ENCODE measurements at regions not wholly inside any gene's neighbourhood (a gene's known extent, or its start where the extent isn't known, plus 50 kb on each side); places are given as distances from the start of the nearest gene placed in this dataset.

DNA sequence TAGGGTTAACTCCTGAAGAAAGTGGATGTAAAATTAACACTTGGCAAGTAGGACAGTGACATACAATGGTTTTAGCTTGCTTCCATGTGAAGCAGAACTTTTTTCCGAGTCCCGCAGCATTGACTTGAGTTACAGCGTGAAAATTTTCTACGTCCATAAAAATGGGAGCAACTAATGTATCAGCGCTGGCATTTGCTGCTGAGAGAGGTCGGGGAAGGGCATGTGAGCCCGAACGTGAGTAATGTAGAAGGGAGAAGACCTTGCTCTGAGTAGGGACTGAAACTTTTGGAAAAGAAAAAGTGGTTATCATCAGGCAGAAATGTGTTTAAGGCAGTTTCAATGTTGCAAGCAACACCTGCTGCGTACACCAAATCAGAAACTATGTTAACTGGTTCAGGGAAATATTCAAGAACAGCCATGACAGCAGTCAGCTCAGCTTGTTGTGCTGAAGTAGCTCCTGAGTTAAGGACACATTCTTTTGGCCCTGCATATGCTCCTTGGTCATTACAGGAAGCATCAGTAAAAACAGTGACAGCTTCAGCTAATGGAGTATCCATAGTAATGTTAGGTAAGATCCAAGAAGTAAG lies 70.9 kb upstream of the ARL4D start:
- FAIRE-seq (no peak), DNase-seq (ENCODE audit: low read depth in 1 of 2, low spot score in 2 of 2) (no peak)
- POLR2A ChIA-PET (ENCODE audit: partially characterized antibody), result interaction anchor here (0.6 to 2.7 kb wide), 7 partner anchors 9 to 464 kb away, joined by 3 to 16 read pairs (median 5); no protein-coding TSS in a partner anchor
- Histone ChIP-seq H3K23ac (ENCODE audit: insufficient read length) (no peak overlapping the region), H3K9me3 (ENCODE audit: insufficient read depth in 2 of 2, low read depth in 1 of 2, low read length in 1 of 2) (no peaks in the 10 kb centered on the region), H3K4me3 (ENCODE audit: extremely low read depth in 1 of 4, insufficient read depth in 2 of 4, low read depth in 3 of 4, low read length in 4 of 4) (no peak overlapping the region), H4K20me1 (replicated peaks in 1 of 2; ENCODE audit: control insufficient read depth in 1 of 2, insufficient read depth in 2 of 2, low read length in 2 of 2) (no peaks in the 10 kb centered on the region), H4K91ac (replicated peaks; ENCODE audit: insufficient read length, low read length) (no peak overlapping the region), H2BK5ac (ENCODE audit: low read depth, low read length) (no peak overlapping the region), H3K27ac (ENCODE audit: low read depth, low read length) (no peak overlapping the region), H3K14ac (ENCODE audit: insufficient read length) (no peak overlapping the region), H3K9ac (replicated peaks in 1 of 4; ENCODE audit: extremely low read depth in 1 of 4, low read depth in 3 of 4, low read length in 3 of 4) (no peak overlapping the region; a peak in 1 of 7 replicates), H3K23me2 (ENCODE audit: low read depth, low read length) (no peaks in the 10 kb centered on the region), H3K4me1 (replicated peaks in 1 of 4; ENCODE audit: control insufficient read depth in 3 of 4, insufficient read depth in 4 of 4, low read length in 3 of 4) (peaks cover 0 to 3% (median 0%) of the 10 kb centered on the region in 4 experiments; a peak in 1 of 7 replicates), H2BK15ac (ENCODE audit: low read length) (no peak overlapping the region), H3K79me2 (ENCODE audit: control insufficient read depth in 1 of 2, insufficient read depth in 2 of 2, low read length in 2 of 2) (no peaks in the 10 kb centered on the region), H3K18ac (ENCODE audit: extremely low read depth, low read length) (no peak overlapping the region), H3K79me1 (ENCODE audit: low read depth, low read length) (no peaks in the 10 kb centered on the region), H3K4me2 (ENCODE audit: insufficient read depth in 1 of 2, low read depth in 2 of 2, low read length in 2 of 2) (no peak overlapping the region), H2BK20ac (ENCODE audit: low read length) (no peak overlapping the region), H3K56ac (replicated peaks; ENCODE audit: insufficient read length, low read depth, low read length) (no peak overlapping the region), H4K8ac (ENCODE audit: extremely low read depth, insufficient read depth, low read length) (no peak overlapping the region), H2BK120ac (replicated peaks; ENCODE audit: low read depth, low read length) (no peak overlapping the region), H3K4ac (replicated peaks; ENCODE audit: insufficient read length, low read depth, low read length) (no peak overlapping the region), H2BK12ac (ENCODE audit: low read depth, low read length) (no peak overlapping the region), H4K5ac (ENCODE audit: insufficient read length, low read depth, low read length) (no peak overlapping the region), H2AK5ac (ENCODE audit: low read depth, low read length) (no peak overlapping the region), H2AFZ (ENCODE audit: low read length) (no peak overlapping the region), H3K36me3 (ENCODE audit: control insufficient read depth in 2 of 4, insufficient read depth in 4 of 4, low read length in 3 of 4) (no peaks in the 10 kb centered on the region), H3K27me3 (replicated peaks in 1 of 4; ENCODE audit: control insufficient read depth in 3 of 4, extremely low read depth in 1 of 4, insufficient read depth in 3 of 4, low read length in 3 of 4) (no peaks in the 10 kb centered on the region)
- TF ChIP-seq PHF8 (conservative IDR thresholded peaks at IDR 0.05; ENCODE audit: low read depth, low read length) (no peak), SAP30 (IDR thresholded peaks at IDR 0.05; ENCODE audit: insufficient read depth, insufficient replicate concordance, low read length) (no peak), JUN (IDR thresholded peaks at IDR 0.05; ENCODE audit: low read depth, low read length) (no peak), TBP (IDR thresholded peaks at IDR 0.05; ENCODE audit: low read depth, low read length) (no peak), FOSL1 (IDR thresholded peaks at IDR 0.05; ENCODE audit: insufficient read depth, low read depth, low read length) (no peak), SP1 (IDR thresholded peaks at IDR 0.05; ENCODE audit: low read depth, low read length) (no peak), E2F6 (IDR thresholded peaks at IDR 0.05) (no peak), RAD21 (IDR thresholded peaks at IDR 0.05 in 1 of 2, conservative IDR thresholded peaks at IDR 0.05 in 1 of 2; ENCODE audit: low read depth in 2 of 2, low read length in 2 of 2) (no peak), RXRA (IDR thresholded peaks at IDR 0.05; ENCODE audit: insufficient read depth, low read depth, low read length) (no peak), CREB1 (IDR thresholded peaks at IDR 0.05) (no peak), POLR2A (IDR thresholded peaks at IDR 0.05; ENCODE audit: control extremely low read depth in 1 of 2, low read depth in 2 of 2, low read length in 2 of 2) (no peak), HDAC6 (IDR thresholded peaks at IDR 0.05; ENCODE audit: low read depth, low read length) (no peak), HDAC2 (IDR thresholded peaks at IDR 0.05; ENCODE audit: borderline replicate concordance in 1 of 2, low read depth in 2 of 2, low read length in 2 of 2) (no peak)
- CTCF ChIA-PET (ENCODE audit: partially characterized antibody), result interaction anchor here (1.3 to 2.5 kb wide), 2 partner anchors 11 to 29 kb away, joined by 4 to 10 read pairs; no protein-coding TSS in a partner anchor
- 91% methylated on average over 9 of the region's 9 CpGs; no CpG with 5 or more reads in 1 of the 2 experiments for WGBS, 2 experiments (ENCODE audit: extremely low coverage in 1 of 2, insufficient coverage in 1 of 2, insufficient read length in 1 of 2, insufficient replicate concordance in 2 of 2, low coverage in 1 of 2, low lambda C conversion rate in 2 of 2, missing lambda C conversion rate in 1 of 2)

Measured in H1 (cell line).